NCI-H187 treated with DMSO at 0.1 percent for 48 hours (cell line): ENCODE measurements at regions not wholly inside any gene's neighbourhood (a gene's known extent, or its start where the extent isn't known, plus 50 kb on each side); places are given as distances from the start of the nearest gene placed in this dataset.

ENCODE experiments used
- DNase-seq: peaks from one replicate; lab custom pipeline; 2025; lab: John Stamatoyannopoulos, UW

DNA sequence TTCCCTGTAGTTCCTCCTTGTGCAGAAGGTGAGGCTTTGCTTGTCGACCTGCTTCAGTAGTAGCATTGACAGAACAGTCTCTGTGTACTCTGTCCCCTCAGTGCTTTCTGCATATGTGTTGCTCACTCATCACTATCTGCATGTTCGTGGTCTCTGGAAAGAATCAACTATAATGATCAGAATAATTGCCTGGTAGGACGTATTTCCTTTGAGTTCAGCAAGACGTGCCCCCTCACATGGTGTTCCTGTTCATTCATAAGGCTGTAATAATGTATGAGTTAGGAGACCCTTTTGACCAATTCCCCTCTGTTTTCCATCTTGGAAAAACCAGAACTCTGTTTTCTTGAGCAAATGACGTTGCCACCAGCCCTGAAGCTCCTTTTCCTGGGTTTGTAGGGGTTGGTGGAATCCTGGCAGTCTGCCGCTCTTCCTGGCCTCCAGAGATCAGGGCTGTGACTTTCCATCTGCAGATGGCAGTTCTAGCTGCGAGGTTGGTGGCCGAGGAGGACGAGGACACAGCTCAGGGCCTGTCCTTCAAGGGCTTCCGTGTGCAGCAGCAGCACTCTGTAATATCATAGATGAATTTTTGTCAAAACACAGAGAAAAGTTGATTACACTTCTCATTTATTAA, 61.9 kb downstream of the EXOSC2 start:
- no peak for DNase-seq

DNA sequence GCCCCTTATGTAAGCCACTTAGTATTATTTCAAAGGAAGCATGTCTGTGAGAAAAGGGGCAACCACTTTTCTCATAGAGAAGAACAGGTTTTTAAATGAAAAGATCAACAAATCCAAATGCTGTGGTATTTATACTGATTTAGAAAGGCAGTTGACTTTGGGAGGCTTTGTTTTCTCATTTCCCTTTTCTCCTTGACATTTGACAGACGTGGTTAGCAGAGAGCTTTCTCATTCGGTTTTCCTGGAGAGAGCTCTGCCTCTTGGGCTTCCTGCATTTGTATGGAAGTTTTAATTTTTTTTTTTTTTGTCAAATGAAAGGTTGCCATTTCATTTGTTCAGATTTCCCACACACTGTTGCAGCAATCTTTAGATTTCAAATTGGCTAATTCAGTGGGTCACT, 62.5 kb downstream of the EXOSC2 start:
- no peak for DNase-seq

DNA sequence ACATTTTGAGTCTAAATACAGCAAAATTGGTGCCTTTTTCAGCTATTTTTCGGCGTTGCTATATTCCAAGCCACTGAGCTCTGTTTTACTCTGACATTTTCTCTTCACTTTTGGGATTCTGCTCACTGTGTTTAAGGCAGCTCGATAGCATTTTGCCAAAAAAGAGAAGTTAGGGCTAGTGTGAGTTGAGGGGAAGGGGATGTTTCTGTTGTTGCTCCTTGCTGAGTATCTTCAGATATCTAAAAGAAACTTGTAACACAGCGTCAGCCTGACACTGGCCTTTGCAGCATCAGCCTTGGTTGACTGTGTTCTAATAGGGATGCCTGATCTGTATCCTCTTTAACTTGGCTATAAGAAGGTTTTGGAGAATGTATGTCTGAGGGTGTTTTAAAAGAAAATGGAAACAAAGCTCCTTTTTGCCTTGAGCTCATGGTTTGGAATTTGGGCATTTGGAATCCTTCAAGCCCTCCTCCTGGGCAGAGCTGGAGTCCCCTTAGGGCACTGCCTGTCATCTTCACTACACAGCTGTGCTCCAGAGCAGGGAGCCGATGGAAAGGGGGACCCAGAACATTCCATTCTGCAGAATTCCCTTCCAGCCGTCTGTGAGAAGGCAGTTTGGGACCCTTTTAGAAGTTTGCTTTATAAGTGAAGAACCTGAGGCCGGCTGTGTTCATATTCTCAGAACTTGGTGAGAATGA, 63.0 kb downstream of the EXOSC2 start:
- DNase-seq, result no peak

DNA sequence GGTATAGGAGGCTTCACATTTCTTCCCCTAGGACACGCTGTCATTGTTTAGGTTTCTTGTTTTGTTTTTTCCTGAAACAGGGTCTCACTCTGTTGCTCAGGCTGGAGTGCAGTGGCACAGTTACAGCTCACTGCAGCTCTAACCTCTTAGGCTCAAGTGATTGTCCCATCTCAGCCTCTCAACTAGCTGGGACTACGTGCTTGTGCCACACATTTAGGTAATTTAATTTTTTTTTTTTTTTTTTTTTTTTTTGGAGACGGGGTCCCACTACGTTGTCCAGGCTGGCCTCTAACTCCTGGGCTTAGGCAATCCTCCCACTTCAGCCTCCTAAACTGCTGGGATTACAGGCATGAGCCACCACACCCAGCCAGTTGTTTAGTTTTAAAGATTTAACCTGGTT, 66.2 kb downstream of the EXOSC2 start:
- no peak for DNase-seq

GRCh38 chr9:130763331-130764171, 70.0 kb downstream of the EXOSC2 start:
- DNase-seq, result no peak

DNA sequence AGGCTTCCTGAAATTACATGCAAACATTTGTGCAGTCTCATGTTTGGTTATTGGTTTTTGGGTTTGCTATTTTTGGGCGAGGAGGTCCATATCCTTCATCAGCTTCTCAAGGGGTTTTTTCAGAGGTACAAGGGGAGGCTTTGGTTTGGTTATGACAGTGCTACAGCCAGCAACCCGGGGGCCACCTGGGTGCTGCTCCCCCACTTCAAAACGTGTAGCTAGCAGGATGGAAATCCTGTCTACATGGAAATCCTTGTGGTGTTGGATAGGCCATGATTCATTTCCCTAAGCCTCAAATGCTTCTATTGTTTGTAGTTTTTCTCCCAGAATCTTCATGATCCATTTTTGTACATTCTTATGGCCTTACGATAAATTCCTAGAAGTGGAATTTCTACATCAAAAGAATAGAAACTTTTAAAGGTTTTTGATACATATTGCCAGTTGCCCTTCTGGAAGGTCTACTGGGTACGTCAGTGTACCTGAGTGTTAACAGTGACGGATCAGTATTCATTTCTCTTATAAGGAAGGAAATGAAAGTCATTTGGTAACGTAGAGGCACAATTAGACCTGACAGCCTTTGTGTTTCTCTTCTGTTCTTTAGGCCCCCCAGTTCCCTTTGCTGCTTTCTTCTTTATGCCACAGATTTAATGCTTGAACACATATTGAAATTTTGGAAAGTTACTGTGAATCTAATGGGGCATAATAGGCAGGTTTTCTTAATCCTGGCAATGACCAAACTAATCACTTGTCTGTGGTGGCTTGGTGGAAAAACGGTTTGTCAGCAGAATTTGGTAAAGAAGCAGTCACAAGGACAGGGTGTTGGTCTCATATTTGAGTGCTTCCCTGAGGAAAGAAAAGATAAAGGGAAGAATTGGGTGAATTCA, 69.7 kb upstream of the ABL1 start:
- DNase-seq, result no peak

- DNase-seq, result no peak
These were observed 68.8 kb upstream of the ABL1 start for GRCh38 chr9:130766021-130766926.

GRCh38 chr9:130766927-130767307, 68.1 kb upstream of the ABL1 start:
- no peak for DNase-seq

DNA sequence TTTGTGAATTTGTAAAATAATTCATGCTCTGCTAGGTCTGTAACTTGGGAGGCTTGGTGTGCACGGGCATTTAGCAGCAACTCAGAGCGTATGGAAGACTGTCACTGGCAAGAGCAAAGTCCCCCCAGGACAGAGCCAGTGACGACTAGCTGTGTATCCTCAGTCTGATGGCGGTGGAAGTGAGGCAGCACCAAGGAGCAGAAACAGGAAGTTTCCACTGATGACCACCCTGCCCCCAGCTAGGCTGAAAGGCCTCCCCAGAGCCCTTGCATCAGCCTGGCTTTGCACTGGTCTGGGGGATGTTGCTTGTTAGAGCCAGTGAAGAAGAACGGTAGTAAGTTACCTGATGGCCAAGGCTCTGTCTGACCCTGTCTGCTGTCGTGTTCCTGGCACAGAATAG, 66.8 kb upstream of the ABL1 start:
- no peak for DNase-seq

DNA sequence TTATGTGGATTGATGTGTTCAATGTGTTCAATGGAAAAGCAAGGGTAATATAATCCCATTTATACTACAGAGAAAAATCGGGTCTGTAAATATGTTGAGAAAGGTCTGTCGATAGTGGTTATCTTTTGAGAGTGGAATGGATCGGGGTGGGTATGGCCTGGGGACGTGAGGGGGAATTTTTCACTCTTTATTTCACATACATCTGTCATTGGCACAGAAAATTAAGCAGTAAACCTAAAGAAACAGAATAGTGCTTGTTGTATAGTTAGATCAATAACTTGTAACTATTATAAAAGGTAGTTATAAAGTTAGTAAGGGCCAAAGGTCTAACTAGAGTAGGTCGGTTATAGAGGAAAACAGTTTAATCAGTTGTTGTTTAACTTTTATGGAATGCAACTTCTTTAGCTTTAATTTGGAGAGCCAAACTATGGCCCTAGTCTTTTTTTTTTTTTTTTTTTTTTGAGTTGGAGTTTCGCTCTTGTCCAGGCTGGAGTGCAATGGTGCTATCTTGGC, 66.1 kb upstream of the ABL1 start:
- no peak for DNase-seq

GRCh38 chr9:130770093-130770492, 65.0 kb upstream of the ABL1 start:
- DNase-seq, result no peak

GRCh38 chr9:130770679-130771442, 64.2 kb upstream of the ABL1 start:
- peak; percentile 1 for DNase-seq

- no peak for DNase-seq
These were observed 62.9 kb upstream of the ABL1 start for GRCh38 chr9:130772185-130772584.

DNA sequence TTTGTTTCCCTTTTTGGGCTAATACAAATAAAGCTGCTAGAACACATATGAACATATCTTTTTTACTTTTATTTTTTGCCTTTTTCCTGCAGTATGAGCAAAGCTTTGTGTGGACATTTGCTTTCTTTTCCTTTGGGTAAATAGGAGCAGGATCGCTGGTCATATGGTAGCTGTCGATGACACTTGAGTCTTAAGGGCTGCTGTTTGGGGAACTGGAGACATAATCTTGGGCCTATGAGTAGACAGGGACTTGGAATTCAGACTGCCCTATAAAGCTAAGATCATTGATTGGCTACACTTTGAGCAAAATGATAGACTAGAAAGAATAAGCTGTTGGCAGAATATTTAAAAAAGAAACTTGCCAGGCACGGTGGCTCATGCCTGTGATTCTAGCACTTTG, 60.9 kb upstream of the ABL1 start:
- no peak for DNase-seq

- no peak for DNase-seq
These were observed 59.6 kb upstream of the ABL1 start for GRCh38 chr9:130775336-130775991.

- DNase-seq, result no peak
These were observed 55.8 kb upstream of the ABL1 start for GRCh38 chr9:130779153-130779855.

GRCh38 chr9:130780415-130780814, 54.6 kb upstream of the ABL1 start:
- DNase-seq, result no peak

DNA sequence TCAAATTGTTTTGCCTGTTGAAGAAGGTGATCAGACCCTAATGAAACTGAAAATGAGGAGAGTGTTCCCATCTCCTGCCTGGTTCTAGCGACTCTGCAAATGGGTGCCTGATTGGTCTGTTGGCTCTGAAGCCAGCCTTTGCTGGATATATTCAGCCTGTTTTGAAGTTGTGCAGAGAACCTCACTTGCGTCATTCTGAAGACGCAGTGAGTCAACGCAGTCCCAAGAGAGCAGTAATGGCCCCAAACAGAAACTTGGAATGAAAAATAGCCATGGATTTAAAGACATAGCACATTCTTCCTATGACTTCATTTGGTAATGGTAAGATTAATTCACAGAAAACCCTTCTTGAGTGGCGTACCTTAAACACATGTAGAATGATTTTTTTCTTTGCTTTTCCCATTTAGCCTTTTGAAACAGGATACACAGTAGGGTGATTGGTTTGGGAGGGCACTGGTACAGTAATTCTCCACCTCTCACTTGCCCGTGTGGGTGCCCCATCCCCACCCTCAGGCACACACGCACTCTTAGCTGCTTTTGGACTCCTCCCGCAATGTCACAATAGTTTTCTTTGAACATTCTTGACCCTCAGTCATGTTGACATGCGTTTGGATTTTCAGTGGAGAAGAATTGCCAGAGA, 54.1 kb upstream of the ABL1 start:
- no peak for DNase-seq
